NAMALWA (cell line): ENCODE measurements at regions not wholly inside any gene's neighbourhood (a gene's known extent, or its start where the extent isn't known, plus 50 kb on each side); places are given as distances from the start of the nearest gene placed in this dataset.

Source experiments
- DNase-seq: peaks from one replicate; pipeline ENCODE4 v3.0.0-alpha.2; 2015; ENCODE audit warnings: low spot score

- DNase-seq, result no peak
Observed at GRCh38 chr4:14783011-14783877, 219.0 kb upstream of the CPEB2 start.

DNA sequence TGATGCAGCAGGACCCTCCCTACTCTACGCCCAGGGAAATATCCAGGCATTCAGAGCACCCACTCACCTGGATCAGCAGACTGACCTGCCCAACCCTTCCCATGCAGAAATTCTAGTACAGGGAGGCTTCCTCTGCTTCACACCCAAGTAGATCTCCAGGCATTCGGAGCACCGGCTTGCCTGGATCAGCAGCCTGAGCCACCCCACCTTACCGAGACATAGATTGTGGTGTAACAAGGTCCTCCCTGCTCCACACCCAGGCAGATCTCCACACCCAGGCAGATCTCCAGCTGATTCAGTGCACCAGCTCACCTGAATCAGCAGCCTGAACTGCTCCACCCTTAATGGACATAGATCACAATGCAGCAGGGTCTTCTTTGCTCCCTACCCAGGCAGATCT lies 215.1 kb upstream of the CPEB2 start:
- no peak for DNase-seq

DNA sequence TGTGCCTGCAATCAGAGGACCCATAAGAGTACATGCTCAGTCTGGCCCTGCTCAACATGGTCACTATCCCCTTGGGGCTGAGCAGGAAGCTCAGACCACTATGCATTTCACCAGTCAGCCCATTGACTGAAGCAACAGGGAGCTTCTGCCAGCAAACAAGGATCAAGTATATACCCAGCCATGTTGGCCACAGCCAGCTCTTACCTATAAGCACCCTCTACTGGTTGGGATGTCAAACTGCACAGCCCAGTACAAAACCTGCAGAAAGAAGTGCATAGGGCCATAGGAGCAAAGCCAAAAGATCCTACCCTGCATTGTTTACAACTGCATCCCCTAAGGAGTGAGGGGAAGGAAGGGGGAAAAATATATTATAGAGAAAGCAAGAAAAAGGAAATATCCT lies 214.4 kb upstream of the CPEB2 start:
- DNase-seq, result peak; percentile 53

DNA sequence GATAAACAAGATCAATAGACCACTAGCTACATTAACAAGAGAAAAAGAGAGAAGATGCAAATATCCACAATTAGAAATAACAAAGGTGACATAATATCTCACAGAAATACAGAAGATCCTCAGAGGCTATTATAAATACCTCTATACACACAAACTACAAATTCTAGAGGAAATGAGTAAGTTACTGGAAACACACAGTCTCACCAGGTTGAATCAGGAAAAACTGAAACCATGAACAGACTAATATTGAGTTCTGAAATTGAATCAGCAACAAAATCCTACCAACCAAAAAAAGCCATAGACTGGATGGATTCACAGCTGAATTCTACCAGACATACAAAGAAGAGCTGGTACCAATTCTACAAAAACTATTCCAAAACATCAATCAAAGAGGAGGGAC lies 211.8 kb upstream of the CPEB2 start:
- DNase-seq, result no peak

DNA sequence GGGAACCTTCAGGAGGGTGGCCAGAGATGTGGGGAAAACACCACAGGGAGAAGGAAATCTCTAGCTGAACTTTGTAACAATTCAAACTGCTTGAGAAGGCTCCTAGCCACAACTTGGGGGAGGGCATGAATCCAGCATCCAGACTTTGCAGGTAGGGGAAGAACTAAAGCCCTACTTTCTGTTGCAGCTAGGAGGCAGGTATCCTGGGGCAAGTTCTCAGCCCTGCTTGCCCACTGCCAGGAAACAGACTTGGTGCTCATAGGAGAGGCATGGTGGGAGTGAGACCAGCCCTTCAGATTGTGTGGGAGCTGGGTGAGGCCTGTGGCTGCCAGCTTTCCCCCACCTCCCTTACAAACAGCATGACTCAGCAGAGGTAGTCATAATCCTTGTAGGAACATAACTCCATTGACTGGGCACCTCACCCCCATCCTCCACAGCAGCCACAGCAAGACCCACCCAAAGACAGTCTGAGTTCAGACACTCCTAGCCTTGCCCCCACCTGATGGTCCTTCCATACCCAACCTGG lies 209.5 kb upstream of the CPEB2 start:
- no peak for DNase-seq

DNA sequence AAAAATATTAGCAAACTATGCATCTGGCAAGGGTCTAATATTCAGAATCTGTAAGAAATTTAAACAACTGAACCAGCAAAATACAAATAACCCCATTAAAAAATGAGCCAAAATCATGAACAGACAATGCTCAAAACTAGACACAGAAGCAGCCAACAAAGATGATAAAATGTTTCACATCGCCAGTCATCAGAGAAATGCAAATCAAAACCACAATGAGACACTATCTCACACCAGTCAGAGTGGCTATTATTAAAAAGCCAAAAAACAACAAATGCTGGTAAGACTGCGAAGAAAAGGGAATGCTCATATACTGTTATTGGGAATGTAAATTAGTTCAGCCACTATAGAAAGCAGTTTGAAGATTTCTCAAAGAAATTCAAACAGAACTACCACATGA lies 201.3 kb upstream of the CPEB2 start:
- DNase-seq, result no peak

DNA sequence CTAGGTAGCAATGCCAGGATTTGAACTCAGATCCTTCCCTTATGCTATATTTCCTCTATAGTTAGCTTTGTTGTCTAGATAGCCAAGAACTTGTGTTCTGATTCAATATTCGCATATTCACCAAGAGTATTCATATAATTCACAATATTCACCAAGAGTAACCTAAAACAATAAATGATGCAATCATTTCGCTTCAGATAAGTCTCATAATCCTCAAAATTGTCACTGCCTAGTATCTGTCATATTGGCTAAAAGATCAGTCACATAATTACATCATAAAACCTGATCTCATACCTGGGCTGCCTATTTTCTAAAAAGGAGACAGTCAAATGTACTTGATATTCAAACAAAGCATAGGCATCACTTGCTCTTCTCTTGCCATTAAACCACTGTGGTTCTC lies 199.7 kb upstream of the CPEB2 start:
- DNase-seq, result no peak

DNA sequence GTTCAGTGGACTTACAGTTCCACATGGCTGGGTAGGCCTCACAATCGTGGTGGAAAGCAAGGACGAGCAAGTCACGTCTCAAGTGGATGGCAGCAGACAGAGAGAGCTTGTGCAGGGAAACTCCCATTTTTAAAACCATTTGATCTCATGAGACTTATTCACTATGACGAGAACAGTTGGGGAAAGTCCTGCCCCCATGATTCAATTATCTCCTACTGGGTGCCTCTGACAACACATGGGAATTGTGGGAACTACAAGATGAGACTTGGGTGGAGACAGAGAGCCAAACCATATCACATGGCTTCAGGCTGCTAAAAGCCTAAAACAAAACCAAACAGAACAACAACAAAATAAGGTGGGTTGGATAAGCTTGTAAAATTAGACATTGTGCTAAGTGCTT lies 194.4 kb upstream of the CPEB2 start:
- DNase-seq, result no peak

GRCh38 chr4:14809203-14809602 lies 193.1 kb upstream of the CPEB2 start:
- no peak for DNase-seq

DNA sequence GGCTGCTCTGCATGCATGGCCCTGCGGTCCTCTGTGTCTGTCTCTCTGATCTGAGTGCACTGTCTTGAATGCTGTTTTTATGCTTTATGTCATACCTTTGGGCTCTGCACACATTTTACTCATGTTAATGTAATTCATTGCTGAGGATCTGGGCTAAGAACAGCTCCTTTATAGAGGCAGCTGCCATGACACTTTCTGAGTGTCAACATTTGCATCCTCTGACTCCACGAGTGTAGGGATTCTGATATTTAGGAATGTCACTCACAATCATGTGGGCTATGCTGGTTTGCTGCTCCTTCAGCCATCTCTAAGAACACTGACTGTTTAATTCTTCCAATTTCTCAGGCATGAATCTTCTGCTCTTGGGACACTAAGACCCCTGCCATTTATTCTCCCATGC lies 192.2 kb upstream of the CPEB2 start:
- DNase-seq, result no peak

- no peak for DNase-seq
Observed at GRCh38 chr4:14810568-14810967, 191.7 kb upstream of the CPEB2 start.

- no peak for DNase-seq
Observed at GRCh38 chr4:14812101-14812500, 190.2 kb upstream of the CPEB2 start.

DNA sequence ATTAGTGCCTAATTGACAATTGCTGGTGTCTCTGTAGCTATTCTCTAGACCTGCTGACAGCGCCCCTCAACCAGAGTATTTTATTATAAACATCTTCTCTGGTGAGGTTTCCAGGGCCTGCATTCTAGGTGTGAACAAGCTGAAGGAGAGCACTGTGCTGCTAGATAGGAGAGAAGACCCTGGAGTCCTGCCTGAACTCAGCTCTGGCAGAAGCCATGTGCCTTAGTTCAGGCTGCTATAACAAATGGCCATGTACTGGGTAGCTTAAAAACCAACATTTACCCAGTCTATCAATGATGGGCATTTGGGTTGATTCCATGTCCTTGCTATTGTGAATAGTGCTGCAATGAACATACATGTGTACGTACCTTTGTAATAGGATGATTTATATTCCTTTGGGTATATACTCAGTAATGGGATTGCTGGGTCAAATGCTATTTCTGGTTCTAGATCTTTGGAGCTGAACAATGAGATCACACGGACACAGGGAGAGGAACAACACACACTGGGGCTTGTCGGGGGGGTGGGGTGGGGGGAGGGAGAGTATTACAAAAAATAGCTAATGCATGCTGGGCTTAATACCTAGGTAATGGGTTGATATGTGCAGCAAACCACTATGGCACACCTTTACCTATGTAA lies 185.5 kb upstream of the CPEB2 start:
- DNase-seq, result no peak

DNA sequence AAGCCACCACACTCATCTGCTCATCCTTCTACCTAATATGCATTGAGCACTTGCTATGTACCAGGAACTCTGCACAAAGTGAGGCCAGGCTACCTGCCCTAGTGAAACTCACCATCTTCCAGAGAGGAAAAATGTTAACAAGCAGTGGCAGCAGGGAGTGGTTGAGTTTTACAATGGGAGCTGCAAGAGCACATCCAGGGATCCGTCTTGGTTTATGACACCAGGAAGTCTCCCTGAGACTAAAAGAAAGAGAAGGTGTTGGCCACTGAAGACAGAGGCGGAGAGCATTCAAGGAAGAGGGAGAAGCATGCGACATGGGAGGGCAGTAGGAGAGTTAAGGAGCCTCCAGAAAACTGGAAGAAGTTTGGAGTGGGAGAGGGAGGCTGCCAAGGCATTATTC lies 178.1 kb upstream of the CPEB2 start:
- DNase-seq, result no peak

GRCh38 chr4:14827111-14827510 lies 175.2 kb upstream of the CPEB2 start:
- DNase-seq, result no peak

GRCh38 chr4:14829795-14830194 lies 172.5 kb upstream of the CPEB2 start:
- no peak for DNase-seq

GRCh38 chr4:14831416-14831815 lies 170.9 kb upstream of the CPEB2 start:
- no peak for DNase-seq

- no peak for DNase-seq
Observed at GRCh38 chr4:14833053-14833452, 169.2 kb upstream of the CPEB2 start.

DNA sequence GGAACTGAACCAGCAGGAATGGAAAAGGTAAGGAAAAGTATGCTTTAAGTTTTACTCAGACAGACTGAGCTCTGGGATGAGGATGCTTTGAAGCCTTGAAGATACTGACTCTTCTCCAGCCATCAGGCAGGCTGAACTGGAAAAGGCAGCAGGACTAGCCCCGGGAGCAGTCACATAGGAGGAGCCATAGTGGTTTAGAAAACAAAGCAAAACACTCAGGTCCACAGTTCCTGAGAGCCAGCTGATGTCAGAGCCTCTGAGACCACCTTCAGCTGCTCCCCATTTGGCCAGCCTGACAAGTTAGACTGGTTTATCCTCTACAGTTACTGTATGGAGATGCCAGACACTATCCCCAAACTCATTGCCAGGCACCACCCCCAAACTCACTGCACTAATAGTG lies 167.9 kb upstream of the CPEB2 start:
- no peak for DNase-seq

DNA sequence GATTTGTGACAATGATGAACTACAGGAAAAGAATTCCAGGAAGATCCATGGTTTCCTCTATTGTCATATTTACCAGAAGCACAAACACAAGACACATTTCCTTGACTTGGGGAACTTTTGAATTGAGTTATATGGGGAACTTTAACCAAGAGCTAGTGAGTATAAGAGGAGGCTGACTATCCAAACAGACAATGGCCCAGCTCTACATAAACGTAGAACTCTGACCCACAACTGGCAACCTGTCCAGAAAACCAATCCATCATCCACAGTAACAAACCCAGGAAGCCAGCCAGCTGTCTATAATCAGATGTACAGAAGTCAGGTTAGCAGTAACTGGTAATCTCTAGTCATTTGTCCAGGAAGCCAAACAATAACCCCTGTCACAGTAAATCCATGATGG lies 167.0 kb upstream of the CPEB2 start:
- no peak for DNase-seq

GRCh38 chr4:14835708-14836425 lies 166.4 kb upstream of the CPEB2 start:
- DNase-seq, result no peak

DNA sequence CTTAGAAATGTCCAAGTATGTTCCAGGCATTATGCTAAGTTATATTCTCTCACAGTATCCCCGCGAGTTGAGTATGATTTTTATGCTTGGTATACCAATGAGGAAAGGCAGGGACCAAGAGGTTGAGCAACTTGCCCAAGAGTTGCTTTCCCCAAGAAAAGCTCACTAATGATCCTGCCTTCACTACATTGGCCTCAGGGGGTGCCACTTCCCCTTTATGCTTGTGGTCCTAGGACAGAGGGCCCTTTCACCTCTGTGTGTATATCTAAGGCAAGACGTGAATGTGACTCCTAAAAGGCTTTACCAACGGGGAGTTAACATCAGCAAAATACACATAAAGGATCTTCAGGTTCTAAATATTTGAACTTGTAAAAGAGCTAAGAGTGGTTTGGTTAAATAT lies 164.4 kb upstream of the CPEB2 start:
- DNase-seq, result peak; percentile 17
